Activated CD4-positive, alpha-beta T cell treated with anti-CD3 and anti-CD28 coated beads, Interleukin-2, Interleukin-6, amounts not matched to agents 100 ng/mL and 50 ng/mL, durations not matched to agents 16 hours and 8 hours (primary cell): ENCODE measurements at regions not wholly inside any gene's neighbourhood (a gene's known extent, or its start where the extent isn't known, plus 50 kb on each side); places are given as distances from the start of the nearest gene placed in this dataset.

Source experiments
- DNase-seq: peaks from one replicate; pipeline ENCODE4 v3.0.0-alpha.2; 2020

GRCh38 chr3:18880691-18881090 lies 267.6 kb upstream of the KCNH8 start:
- no peak for DNase-seq

GRCh38 chr3:18872466-18872865 lies 275.8 kb upstream of the KCNH8 start:
- no peak for DNase-seq

DNA sequence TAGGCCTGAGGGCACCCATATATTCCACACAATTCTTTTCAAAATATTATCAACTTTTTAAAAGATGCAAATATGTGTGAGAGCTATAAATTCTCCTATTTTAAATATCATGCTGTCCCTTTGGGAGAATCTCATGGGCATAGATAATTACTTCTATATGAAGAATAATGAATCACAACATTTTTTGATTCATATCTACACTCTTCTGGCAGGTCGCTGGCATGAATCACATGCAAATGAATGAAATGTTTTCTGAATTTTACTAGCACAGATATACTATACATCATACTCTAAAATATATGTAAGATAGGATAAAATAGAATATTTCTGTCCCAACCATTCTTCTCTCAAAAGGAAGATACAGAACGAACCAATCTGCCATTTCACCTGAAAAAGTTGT lies 277.7 kb upstream of the KCNH8 start:
- no peak for DNase-seq

GRCh38 chr3:18870074-18870640 lies 278.2 kb upstream of the KCNH8 start:
- DNase-seq = peak; percentile 33

- peak; percentile 26 for DNase-seq
These were observed 279.2 kb upstream of the KCNH8 start for GRCh38 chr3:18868911-18869689.

DNA sequence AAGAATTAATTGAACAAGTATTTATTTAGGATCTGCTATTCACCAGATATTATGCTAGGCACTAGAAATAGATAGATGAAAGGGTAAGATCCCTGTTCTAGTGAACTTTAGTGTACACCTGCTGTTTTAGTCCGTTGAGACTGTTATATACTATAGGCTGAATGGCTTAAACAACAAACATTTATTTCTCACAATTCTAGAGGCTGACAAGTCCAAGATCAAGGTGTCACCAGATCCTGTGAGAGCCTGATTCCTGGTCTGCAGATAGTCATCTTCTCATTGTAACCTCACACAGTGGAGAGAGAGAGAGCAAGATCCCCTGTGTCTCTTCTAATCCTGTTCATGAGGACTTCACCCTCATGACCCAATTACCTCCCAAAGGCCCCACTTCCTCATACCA lies 281.4 kb upstream of the KCNH8 start:
- DNase-seq = no peak

DNA sequence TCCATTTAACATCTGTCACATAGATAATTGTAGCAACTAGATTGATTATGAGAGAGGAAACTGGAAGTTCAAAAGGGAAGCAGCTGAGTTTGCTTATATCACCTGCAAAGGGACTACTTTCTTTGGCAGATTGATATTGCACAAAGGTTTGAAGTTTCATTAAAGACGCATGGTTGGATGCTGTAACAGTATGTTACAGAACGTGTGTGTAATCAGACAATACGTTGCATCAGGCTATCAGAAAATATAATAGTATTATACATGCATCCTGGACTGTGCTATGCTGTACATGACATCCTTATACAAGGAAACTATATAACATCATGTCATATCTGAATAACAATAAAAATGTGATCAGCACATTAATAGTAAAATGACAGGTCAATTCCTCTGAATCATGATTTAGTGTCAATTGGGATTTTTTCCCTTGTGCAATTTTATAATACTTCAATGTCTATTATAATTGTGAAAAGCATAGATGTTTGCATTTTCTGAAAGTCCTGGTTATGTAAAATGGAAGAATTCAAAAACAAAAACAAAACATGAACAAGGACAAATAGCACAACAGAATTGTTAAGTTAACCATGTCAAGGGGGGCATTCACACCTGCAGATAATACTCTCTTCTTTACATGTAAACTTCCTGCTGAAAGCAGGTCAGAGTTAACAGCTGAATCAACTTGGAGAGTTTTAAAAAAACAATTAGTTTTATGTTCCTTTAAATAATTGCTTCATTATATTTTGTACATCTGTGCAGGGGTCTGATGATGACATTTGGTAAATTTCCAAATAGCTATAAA lies 283.2 kb upstream of the KCNH8 start:
- no peak for DNase-seq

- DNase-seq = no peak
These were observed 286.2 kb upstream of the KCNH8 start for GRCh38 chr3:18862077-18862476.

DNA sequence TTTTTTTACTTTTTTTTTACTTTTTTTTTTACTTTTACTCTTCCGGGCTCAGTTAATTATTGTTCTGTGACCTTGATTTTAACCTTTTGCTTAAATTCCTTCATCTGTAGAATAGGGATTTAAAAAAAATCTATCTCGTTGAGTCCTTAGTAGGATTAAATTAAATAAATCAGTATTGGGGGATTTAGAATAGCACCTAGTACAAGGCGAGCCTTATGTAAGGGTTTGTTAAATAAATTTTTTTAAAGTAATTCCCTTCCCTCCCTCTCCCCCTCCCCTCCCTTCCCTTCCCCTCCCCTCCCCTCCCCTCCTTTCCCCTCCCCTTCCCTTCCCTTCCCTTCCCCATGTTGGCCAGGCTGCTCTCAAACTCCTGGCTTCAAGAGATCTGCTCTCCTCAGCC lies 287.2 kb upstream of the KCNH8 start:
- no peak for DNase-seq

GRCh38 chr3:18853269-18853668 lies 295.0 kb upstream of the KCNH8 start:
- DNase-seq = no peak

- DNase-seq = peak; percentile 28
These were observed 300.6 kb upstream of the KCNH8 start for GRCh38 chr3:18847583-18848197.

GRCh38 chr3:18843983-18844382 lies 304.3 kb upstream of the KCNH8 start:
- DNase-seq = no peak

GRCh38 chr3:18843188-18843587 lies 305.1 kb upstream of the KCNH8 start:
- DNase-seq = no peak

DNA sequence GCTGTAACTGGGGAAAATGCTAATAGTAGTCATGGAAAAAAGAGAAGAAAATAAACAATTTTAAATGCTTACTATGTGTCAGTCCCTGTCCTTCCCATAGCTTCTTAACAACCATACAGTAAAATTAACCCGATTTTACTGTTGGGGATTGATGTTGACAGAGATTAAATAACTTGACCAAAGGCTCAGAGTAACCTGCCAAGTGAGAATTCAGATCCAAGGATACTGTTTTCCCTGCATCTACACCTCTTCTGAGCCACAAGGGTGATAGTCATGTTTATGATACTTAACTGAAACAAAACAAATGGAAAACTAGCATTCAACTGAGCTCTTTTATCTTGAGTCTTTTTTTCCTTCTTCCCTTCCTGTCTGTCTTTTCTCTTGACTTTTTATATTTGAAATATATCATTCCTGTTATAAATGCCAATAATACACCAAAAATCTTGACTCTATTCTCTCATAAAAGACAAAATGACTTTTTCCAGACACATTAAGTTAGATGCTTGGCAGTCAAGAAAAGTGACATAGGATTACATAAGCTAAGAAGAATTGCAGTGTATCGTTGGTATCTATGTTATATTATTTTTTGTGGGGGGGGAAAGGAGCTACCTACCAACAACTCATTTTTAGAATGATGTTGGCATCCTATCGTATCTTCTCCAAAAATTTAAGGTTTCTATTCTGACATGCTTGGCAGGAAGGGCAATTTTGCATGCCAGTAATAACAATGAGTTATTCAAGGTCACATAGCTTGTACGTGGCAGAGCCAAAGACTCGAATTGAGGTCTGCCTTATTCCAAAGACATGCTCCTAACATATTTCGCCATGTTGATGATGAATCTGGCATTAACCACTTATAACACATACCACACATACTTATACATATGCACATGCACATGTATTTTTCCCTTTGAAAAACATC lies 306.6 kb upstream of the KCNH8 start:
- no peak for DNase-seq

DNA sequence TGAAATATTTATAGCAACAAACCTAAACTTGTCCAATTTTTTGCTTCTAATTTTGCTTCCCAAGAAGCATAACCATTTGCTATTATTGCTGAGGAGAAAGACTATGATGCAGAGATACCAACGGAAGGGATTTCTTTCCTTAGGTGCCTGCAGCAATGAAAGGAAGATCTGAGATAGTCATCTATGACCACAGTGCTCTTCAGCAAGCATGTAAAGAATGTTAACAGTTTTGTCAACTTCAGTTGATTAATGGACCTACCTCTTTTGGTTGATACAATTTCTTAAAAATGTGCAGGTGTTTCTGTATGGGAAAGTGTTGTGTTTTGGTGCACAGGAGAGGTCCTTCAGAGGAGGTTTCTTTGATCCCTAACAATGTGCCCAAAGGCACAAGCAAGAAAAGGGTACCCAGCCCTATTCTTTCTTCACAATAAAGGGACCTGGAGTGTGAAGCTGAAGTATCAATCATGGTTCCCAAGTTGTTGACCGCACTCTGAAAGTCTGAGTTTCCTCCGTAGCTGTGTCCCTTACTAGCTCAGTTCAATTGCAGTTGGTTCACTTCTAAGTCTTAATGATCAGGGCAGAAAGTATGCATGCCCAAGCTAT lies 307.7 kb upstream of the KCNH8 start:
- DNase-seq = no peak

- no peak for DNase-seq
These were observed 309.6 kb upstream of the KCNH8 start for GRCh38 chr3:18838758-18839157.

DNA sequence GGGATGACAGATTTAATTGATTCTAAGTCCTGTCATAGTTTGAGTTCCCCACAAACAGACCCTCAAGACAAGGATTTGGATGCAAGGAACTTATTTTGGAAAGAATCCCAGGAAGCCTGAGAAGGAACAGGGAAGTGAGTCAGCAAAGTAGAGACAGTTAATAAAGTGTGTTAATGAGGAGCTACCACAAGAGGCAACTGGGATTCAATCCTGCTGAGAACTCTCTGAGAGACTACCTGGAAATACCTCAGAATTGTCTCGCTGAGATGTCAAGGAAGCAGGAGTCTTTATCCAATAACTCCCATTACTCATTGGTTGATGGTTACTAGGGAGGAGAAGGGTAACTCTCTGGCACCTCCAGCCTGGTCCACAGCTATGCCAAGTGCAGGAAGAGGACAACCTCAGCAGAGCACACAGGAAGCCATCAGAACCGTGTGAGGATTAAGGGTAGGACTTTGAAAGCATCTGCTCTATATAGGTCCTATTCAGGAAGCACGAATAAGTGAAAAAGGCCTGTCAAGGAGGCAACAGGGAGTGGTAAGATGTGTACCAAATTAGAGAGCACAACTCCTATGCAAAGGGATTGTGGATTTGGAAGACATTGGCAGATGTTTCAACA lies 311.1 kb upstream of the KCNH8 start:
- no peak for DNase-seq

DNA sequence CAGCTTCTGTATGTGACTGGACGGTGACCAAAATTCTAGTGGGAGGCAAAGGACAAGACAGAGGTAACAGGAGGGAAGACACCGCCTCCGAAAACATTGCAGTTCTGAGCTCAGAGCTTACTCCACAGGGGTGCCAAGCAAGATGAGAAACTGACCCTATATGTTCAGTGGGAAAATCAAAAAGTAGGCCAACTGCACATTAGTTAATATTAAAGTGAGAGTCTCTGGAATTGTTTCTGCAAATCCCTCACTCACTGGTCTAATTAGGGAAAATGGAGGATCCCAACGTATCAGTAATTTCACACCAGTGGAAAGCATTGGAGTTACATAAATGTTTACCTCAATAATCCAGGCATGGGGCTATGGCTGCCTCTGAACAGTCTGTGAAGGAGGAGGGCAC lies 313.3 kb upstream of the KCNH8 start:
- no peak for DNase-seq

DNA sequence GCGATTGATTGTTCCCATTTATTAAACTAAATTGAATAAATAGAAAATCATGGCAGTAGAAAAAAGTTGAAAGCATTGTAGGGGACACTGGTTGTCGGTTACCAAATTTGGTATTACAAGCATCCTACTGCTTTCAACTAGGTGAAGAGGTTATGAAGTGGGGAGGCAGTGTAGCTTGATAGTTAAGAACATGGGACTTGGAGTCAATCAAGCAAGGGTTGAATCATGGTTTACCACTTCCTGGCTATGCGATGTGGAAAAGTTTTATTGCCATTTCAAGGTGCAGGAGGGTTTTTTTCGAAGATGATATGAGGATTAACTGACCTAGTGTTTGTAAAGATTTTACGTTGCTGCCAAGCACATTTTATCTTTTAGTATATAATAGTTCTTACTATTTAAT lies 318.2 kb upstream of the KCNH8 start:
- DNase-seq = peak; percentile 17

DNA sequence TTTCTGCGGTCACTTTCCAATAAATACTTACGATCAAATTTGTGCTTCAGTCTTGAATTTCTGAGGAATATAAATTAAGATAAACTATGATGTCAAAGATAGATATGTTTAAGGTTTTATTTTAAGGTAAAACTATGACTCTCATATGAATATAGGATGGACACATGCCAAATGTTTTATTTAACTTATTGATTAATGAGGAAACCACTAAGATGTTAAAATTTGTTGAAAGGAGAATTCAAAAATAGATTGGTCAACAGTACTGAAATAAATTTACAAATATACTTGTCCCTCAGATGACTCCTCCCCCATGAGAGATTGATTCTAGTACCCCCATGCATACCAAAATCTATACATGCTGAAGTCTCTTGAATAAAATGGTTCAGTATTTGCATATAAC lies 319.7 kb upstream of the KCNH8 start:
- no peak for DNase-seq

DNA sequence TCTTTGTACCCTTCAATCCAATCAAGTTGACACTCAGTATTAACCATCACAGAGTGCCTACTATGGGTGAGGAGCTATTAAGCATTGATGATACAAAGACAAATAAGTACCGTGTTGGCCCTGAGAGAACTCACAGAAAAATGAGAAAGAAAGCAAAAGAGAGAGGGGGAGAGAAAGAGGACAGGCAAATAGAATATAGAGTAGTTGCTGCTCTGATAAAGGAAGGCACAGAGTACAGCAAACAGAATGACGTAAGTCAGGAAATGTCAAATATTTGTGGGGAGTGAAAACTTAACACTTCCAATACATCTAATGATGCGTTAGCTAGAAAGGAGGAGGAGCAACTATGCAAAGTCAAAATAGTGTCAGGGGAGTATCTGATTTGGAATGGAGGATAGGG lies 320.6 kb upstream of the KCNH8 start:
- DNase-seq = no peak

- DNase-seq = no peak
These were observed 322.6 kb upstream of the KCNH8 start for GRCh38 chr3:18825665-18826064.
